PFSK-1 (cell line): ENCODE measurements at regions not wholly inside any gene's neighbourhood (a gene's known extent, or its start where the extent isn't known, plus 50 kb on each side); places are given as distances from the start of the nearest gene placed in this dataset.

Source experiments
- FOXP2 ChIP-seq: optimal IDR thresholded peaks from 2 replicates; pipeline ENCODE3; 2011; ENCODE audit warnings: borderline replicate concordance, control low read depth, inconsistent platforms; ENCODE audit not compliant: insufficient read depth; ENCODE audit errors: extremely low read length, extremely low read depth
- POLR2AphosphoS5 ChIP-seq: IDR thresholded peaks from 2 replicates; pipeline ENCODE4 v1.6.1; 2012; ENCODE audit warnings: low read depth, mild to moderate bottlenecking, control low read depth, low read length, moderate library complexity
- SIN3A ChIP-seq: IDR thresholded peaks from 2 replicates; pipeline ENCODE4 v1.6.1; 2012; ENCODE audit warnings: mild to moderate bottlenecking, low read length, moderate library complexity, borderline replicate concordance; ENCODE audit not compliant: insufficient read depth

GRCh38 chr3:10665592-10665991 lies 150.4 kb upstream of the SLC6A11 start:
- no peak for TF ChIP-seq SIN3A
- TF ChIP-seq POLR2AphosphoS5, result no peak
- TF ChIP-seq FOXP2, result no peak
